Endothelial cell of umbilical vein (primary cell): ENCODE measurements at regions not wholly inside any gene's neighbourhood (a gene's known extent, or its start where the extent isn't known, plus 50 kb on each side); places are given as distances from the start of the nearest gene placed in this dataset.

Experiments
- BruUV-seq: library from RNA; stranded (reverse); fragments of 400-500 nt; replicated peaks from 2 replicates; lab custom pipeline; 2021; lab: Mats Ljungman, UMichigan
- CTCF ChIA-PET: fragments of 300-600, 350-600 bp; sonication (Branson Sonifier 250); formaldehyde crosslinking; loops from one replicate; lab custom pipeline; 2021; ENCODE audit warnings: antibody characterized with exemption, inconsistent platforms; lab: Charles Lee
- POLR2A ChIA-PET: fragments of 300-600, 350-600 bp; sonication (Branson Sonifier 250); formaldehyde crosslinking; loops from one replicate; lab custom pipeline; 2021; ENCODE audit warnings: antibody characterized with exemption, inconsistent platforms; lab: Charles Lee
- DNase-seq: peaks from one replicate; pipeline ENCODE4 v3.0.0-alpha.2; 2011; ENCODE audit warnings: low read depth, low spot score
- FAIRE-seq: peaks from 2 replicates; lab custom pipeline; 2011; peaks lifted over from hg19 to GRCh38; lab: Jason Lieb, UNC
- H2AFZ ChIP-seq: 2 replicates; pipeline ENCODE4 v1.6.0; 2012; ENCODE audit warnings: low read depth, low read length, control low read depth, inconsistent platforms
- H3K27ac ChIP-seq: 2 replicates; pipeline ENCODE4 v1.5.1; 2011; ENCODE audit warnings: low read depth, mild to moderate bottlenecking, control low read depth, low read length, moderate library complexity; ENCODE audit not compliant: insufficient read depth
- H3K27me3 ChIP-seq, 2 experiments: 2 replicates each; pipeline versions ENCODE4 v1.6.0 to v1.6.1; 2011; ENCODE audit warnings: low read length in 2 of 2, mixed read lengths in 1 of 2; ENCODE audit not compliant: control insufficient read depth in 2 of 2, insufficient read depth in 2 of 2
- H3K36me3 ChIP-seq, 2 experiments: 2 replicates in 1 of 2; 3 replicates in 1 of 2; pipeline ENCODE4 v1.5.1; 2011; ENCODE audit warnings: low read length in 2 of 2, mild to moderate bottlenecking in 1 of 2, moderate library complexity in 1 of 2; ENCODE audit not compliant: control insufficient read depth in 2 of 2, insufficient read depth in 2 of 2; ENCODE audit errors: extremely low read depth in 1 of 2
- H3K4me1 ChIP-seq: 3 replicates; pipeline ENCODE4 v1.5.1; 2011; ENCODE audit warnings: mild to moderate bottlenecking, low read length; ENCODE audit not compliant: control insufficient read depth, insufficient read depth; ENCODE audit errors: extremely low read depth
- H3K4me2 ChIP-seq: 2 replicates; pipeline ENCODE4 v1.6.1; 2011; ENCODE audit warnings: low read length, control low read depth, mixed read lengths; ENCODE audit not compliant: insufficient read depth
- H3K4me3 ChIP-seq, 3 experiments: fragments of 200-600 bp in 1 of 3; sonication (generic), shearing (Covaris generic) in 1 of 3; replicated peaks in 1 of 3; 2 replicates each; pipeline ENCODE4 v1.5.1; 2011 to 2016; ENCODE audit warnings: control low read depth in 3 of 3, low read length in 3 of 3, mild to moderate bottlenecking in 2 of 3, inconsistent platforms in 1 of 3, low read depth in 1 of 3, moderate library complexity in 1 of 3; ENCODE audit not compliant: insufficient read depth in 1 of 3
- H3K79me2 ChIP-seq: 2 replicates; pipeline ENCODE4 v1.6.0; 2012; ENCODE audit warnings: low read length, inconsistent platforms; ENCODE audit not compliant: control insufficient read depth, insufficient read depth
- H3K9ac ChIP-seq: replicated peaks from 2 replicates; pipeline ENCODE3; 2011; ENCODE audit warnings: low read length, control low read depth; ENCODE audit not compliant: insufficient read depth; ENCODE audit errors: extremely low read depth
- H3K9me1 ChIP-seq: replicated peaks from 3 replicates; pipeline ENCODE4 v1.6.0; 2011; ENCODE audit warnings: mild to moderate bottlenecking, low read length; ENCODE audit not compliant: control insufficient read depth, insufficient read depth; ENCODE audit errors: extremely low read depth
- H3K9me3 ChIP-seq: replicated peaks from 2 replicates; pipeline ENCODE4 v1.5.1; 2012; ENCODE audit warnings: low read length, inconsistent platforms; ENCODE audit not compliant: control insufficient read depth, insufficient read depth
- H4K20me1 ChIP-seq: replicated peaks from 2 replicates; pipeline ENCODE3; 2011; ENCODE audit warnings: mild to moderate bottlenecking, low read length; ENCODE audit not compliant: control insufficient read depth, insufficient read depth; ENCODE audit errors: extremely low read depth
- CTCF ChIP-seq, 2 donors: IDR thresholded peaks; 1 replicate in 1 of 2; 2 replicates in 1 of 2; pipeline ENCODE4 v1.5.1; 2011; ENCODE audit warnings: low read length in 2 of 2, mild to moderate bottlenecking in 2 of 2, moderate library complexity in 2 of 2, control low read depth in 1 of 2, inconsistent platforms in 1 of 2, low read depth in 1 of 2; ENCODE audit not compliant: insufficient read depth in 1 of 2; ENCODE audit errors: extremely low read depth in 1 of 2
- EZH2 ChIP-seq: IDR thresholded peaks from 2 replicates; pipeline ENCODE4 v1.6.1; 2012; ENCODE audit warnings: borderline replicate concordance, low read depth, mild to moderate bottlenecking, moderate library complexity, low read length, inconsistent platforms; ENCODE audit not compliant: severe bottlenecking
- FOS ChIP-seq: IDR thresholded peaks from 2 replicates; pipeline ENCODE4 v1.6.1; 2011; ENCODE audit warnings: mild to moderate bottlenecking, low read length, moderate library complexity, borderline replicate concordance; ENCODE audit not compliant: insufficient read depth
- GATA2 ChIP-seq: IDR thresholded peaks from 2 replicates; pipeline ENCODE4 v1.7.0; 2011; ENCODE audit warnings: low read depth, mild to moderate bottlenecking, moderate library complexity, mixed read lengths, low read length; ENCODE audit not compliant: insufficient read length, insufficient read depth
- JUN ChIP-seq: IDR thresholded peaks from 2 replicates; pipeline ENCODE4 v1.6.1; 2011; ENCODE audit warnings: borderline replicate concordance, low read depth; ENCODE audit not compliant: insufficient read length, insufficient read depth
- MAX ChIP-seq: IDR thresholded peaks from 2 replicates; pipeline ENCODE4 v1.6.1; 2011; ENCODE audit not compliant: insufficient read depth, insufficient read length
- MYC ChIP-seq: IDR thresholded peaks from one replicate; pipeline ENCODE4 v1.6.1; 2011; ENCODE audit warnings: mild to moderate bottlenecking, low read depth, low read length
- POLR2A ChIP-seq: IDR thresholded peaks from 2 replicates; pipeline ENCODE4 v1.6.1; 2012; ENCODE audit warnings: low read depth, mild to moderate bottlenecking, control low read depth, low read length
- POLR2AphosphoS5 ChIP-seq: IDR thresholded peaks from 2 replicates; pipeline ENCODE4 v1.6.1; 2012; ENCODE audit warnings: low read depth, mild to moderate bottlenecking, control low read depth, low read length, moderate library complexity; ENCODE audit not compliant: insufficient read depth
- dilution Hi-C: fragments of 300-500 bp; cut with MboI; formaldehyde crosslinking; loops from one replicate; pipeline ENCODE4 v1.15.0; 2019; ENCODE audit warnings: low sequenced_read_pairs; ENCODE audit not compliant: extremely low pct_ligation_motif_present
- intact Hi-C: fragments of 100-400 bp; cut with micrococcal nuclease; formaldehyde crosslinking; loops from one replicate; pipeline ENCODE4 v1.10.0; 2022

GRCh38 chr7:152956006-152956405 lies 196.5 kb downstream of the ACTR3B start:
- Histone ChIP-seq H2AFZ (no peak overlapping the region), H3K4me2 (no peak overlapping the region), H4K20me1 (no peaks in the 10 kb centered on the region), H3K9ac (no peak overlapping the region), H3K27ac (no peak overlapping the region), H3K4me1 (no peaks in the 10 kb centered on the region), H3K27me3 (no peaks in the 10 kb centered on the region), H3K4me3 (no peak overlapping the region), H3K9me1 (no peaks in the 10 kb centered on the region), H3K79me2 (no peaks in the 10 kb centered on the region), H3K36me3 (no peaks in the 10 kb centered on the region), H3K9me3 (peaks cover 2% of the 10 kb centered on the region)
- FAIRE-seq: no peak
- POLR2A ChIA-PET: no interaction called here
- intact Hi-C loops (no loop called here), dilution Hi-C loops (no loop called here)
- TF ChIP-seq MAX: no peak
- TF ChIP-seq FOS: no peak
- TF ChIP-seq JUN: no peak
- TF ChIP-seq MYC: no peak
- no peak for TF ChIP-seq GATA2
- TF ChIP-seq CTCF (IDR thresholded peaks at IDR 0.05; ENCODE audit: extremely low read depth in 1 of 2, insufficient read depth in 1 of 2, low read depth in 1 of 2, low read length in 2 of 2): no peak
- no peak for TF ChIP-seq EZH2
- TF ChIP-seq POLR2AphosphoS5: no peak
- TF ChIP-seq POLR2A: no peak
- no peak for DNase-seq
- no TSS peak for BruUV-seq
- CTCF ChIA-PET: no interaction called here
